ENCODE measurements at regions not wholly inside any gene's neighbourhood (a gene's known extent, or its start where the extent isn't known, plus 50 kb on each side); places are given as distances from the start of the nearest gene placed in this dataset.

DNA sequence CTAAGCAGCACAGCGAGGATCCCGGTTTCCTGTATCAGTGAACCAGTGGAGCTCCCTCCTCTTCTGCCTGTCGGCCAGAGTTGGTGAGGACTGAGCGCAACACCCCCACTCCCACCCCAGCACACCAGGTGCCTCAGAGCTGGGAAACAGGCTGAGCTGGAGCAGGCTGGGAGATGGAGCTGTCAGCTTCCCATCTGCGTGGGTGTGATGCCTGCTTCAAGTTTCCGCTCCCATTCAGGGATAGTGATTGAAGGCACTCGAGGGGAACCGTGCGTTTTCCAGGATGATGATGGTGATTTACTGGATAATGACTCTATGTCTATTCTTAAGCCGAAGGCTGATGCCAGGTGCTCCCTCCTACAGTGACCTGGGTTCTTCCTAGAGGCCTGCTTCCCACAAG, 144.5 kb downstream of the TMEM132E start:
- DNase-seq (ENCODE audit: low read depth) (no peak), FAIRE-seq (no peak)
- Histone ChIP-seq H3K36me3 (ENCODE audit: control insufficient read depth, insufficient read depth, low read length) (no peaks in the 10 kb centered on the region), H3K27me3 (ENCODE audit: control insufficient read depth, insufficient read depth, low read length) (no peaks in the 10 kb centered on the region), H3K4me3 (ENCODE audit: low read depth, low read length) (no peak overlapping the region)
- TF ChIP-seq CTCF (IDR thresholded peaks at IDR 0.05; ENCODE audit: insufficient read depth, low read length, severe bottlenecking) = no peak

GRCh38 chr17:34721326-34721725, 141.9 kb downstream of the TMEM132E start:
- TF ChIP-seq CTCF (IDR thresholded peaks at IDR 0.05; ENCODE audit: insufficient read depth, low read length, severe bottlenecking) = no peak
- DNase-seq (ENCODE audit: low read depth) (peak; percentile 10), FAIRE-seq (no peak)
- no peak overlapping the region for H3K4me3 ChIP-seq (ENCODE audit: low read depth, low read length)
- no peaks in the 10 kb centered on the region for H3K36me3 ChIP-seq (ENCODE audit: control insufficient read depth, insufficient read depth, low read length)
- no peaks in the 10 kb centered on the region for H3K27me3 ChIP-seq (ENCODE audit: control insufficient read depth, insufficient read depth, low read length)

DNA sequence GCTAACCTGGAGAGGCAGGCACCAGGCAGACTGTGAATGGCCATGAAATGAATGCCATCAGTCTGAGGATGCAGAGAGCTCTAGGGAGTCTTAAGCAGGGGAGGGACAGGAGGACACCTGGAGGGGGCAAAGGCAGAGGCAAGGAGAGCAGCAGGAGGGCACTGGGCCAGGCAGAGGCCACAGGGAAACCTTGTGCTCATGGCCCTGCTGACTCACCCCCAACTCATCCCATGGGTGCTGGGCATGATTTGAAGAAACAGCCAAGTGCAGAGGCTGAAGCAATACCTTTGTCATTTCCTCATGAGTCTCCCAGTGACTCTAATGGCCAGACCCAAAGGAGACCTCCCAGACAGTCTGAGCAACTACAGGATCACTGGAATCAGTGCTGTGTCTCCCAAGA, 141.4 kb downstream of the TMEM132E start:
- TF ChIP-seq CTCF (IDR thresholded peaks at IDR 0.05; ENCODE audit: insufficient read depth, low read length, severe bottlenecking) = no peak
- Histone ChIP-seq H3K27me3 (ENCODE audit: control insufficient read depth, insufficient read depth, low read length) (no peaks in the 10 kb centered on the region), H3K4me3 (ENCODE audit: low read depth, low read length) (no peak overlapping the region), H3K36me3 (ENCODE audit: control insufficient read depth, insufficient read depth, low read length) (no peaks in the 10 kb centered on the region)
- FAIRE-seq (peak; percentile 52), DNase-seq (ENCODE audit: low read depth) (peak; percentile 72)

DNA sequence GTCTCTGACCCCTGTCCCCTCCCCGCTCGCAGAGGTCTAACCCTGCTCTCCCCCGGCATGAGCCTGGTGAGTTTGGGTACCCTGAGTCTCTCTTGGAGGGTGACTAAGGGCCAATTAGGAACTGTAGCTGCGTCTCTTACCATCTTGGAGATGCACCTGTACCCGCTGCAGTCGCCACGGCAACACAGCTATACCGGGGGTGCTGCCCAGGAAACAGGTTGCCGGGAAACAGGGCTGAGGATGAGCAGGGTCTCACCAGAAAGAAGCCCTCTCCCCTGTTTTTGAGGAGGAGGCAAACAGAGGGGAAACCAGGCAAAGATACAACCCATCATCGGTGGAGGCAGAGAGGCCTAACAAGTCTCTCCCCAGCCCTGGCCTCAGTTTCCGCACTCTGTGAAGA, 140.2 kb downstream of the TMEM132E start:
- FAIRE-seq = no peak
- no peaks in the 10 kb centered on the region for H3K27me3 ChIP-seq (ENCODE audit: control insufficient read depth, insufficient read depth, low read length)
- TF ChIP-seq CTCF (IDR thresholded peaks at IDR 0.05; ENCODE audit: insufficient read depth, low read length, severe bottlenecking) = no peak
- no peak overlapping the region for H3K4me3 ChIP-seq (ENCODE audit: low read depth, low read length)
- DNase-seq (ENCODE audit: low read depth) = no peak
- no peaks in the 10 kb centered on the region for H3K36me3 ChIP-seq (ENCODE audit: control insufficient read depth, insufficient read depth, low read length)

DNA sequence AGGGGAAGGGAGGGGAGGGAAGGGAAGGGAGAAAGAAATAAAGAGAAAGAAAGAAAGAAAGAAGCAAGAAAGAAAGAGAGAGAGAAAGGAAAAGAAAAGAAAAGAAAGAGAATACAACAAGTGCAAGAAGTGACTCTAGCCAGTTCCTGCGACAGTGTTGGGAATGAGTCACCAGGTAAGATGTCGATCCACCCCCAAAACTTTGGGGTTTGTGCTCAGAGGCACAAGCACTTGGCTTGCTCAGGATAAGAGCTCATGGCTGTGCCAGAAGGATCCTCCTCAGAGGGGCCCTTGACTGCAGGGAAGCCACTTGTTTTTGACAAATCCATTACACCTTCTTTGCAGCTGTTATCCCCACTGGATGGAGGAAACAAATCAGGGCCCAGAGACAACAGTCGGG, 137.7 kb downstream of the TMEM132E start:
- no peaks in the 10 kb centered on the region for H3K27me3 ChIP-seq (ENCODE audit: control insufficient read depth, insufficient read depth, low read length)
- H3K4me3 ChIP-seq (ENCODE audit: low read depth, low read length) = no peak overlapping the region
- no peaks in the 10 kb centered on the region for H3K36me3 ChIP-seq (ENCODE audit: control insufficient read depth, insufficient read depth, low read length)
- DNase-seq (ENCODE audit: low read depth) (no peak), FAIRE-seq (no peak)
- no peak for TF ChIP-seq CTCF (IDR thresholded peaks at IDR 0.05; ENCODE audit: insufficient read depth, low read length, severe bottlenecking)

GRCh38 chr17:34716291-34716690, 136.9 kb downstream of the TMEM132E start:
- H3K4me3 ChIP-seq (ENCODE audit: low read depth, low read length) = no peak overlapping the region
- H3K27me3 ChIP-seq (ENCODE audit: control insufficient read depth, insufficient read depth, low read length) = no peaks in the 10 kb centered on the region
- TF ChIP-seq CTCF (IDR thresholded peaks at IDR 0.05; ENCODE audit: insufficient read depth, low read length, severe bottlenecking) = no peak
- DNase-seq (ENCODE audit: low read depth) (no peak), FAIRE-seq (no peak)
- H3K36me3 ChIP-seq (ENCODE audit: control insufficient read depth, insufficient read depth, low read length) = no peaks in the 10 kb centered on the region
